Caco-2 (cell line): ENCODE measurements at regions not wholly inside any gene's neighbourhood (a gene's known extent, or its start where the extent isn't known, plus 50 kb on each side); places are given as distances from the start of the nearest gene placed in this dataset.

ENCODE experiments used
- BruUV-seq: library from RNA; stranded (reverse); fragments of 400-500 nt; replicated peaks from 2 replicates; lab custom pipeline; 2021; lab: Mats Ljungman, UMichigan
- CTCF ChIA-PET: fragments of 300-600 bp; sonication (Branson Sonifier 250); formaldehyde crosslinking; loops from one replicate; lab custom pipeline; 2022; ENCODE audit warnings: antibody characterized with exemption; lab: Charles Lee
- POLR2A ChIA-PET: fragments of 300-600 bp; sonication (Branson Sonifier 250); formaldehyde crosslinking; loops from one replicate; lab custom pipeline; 2022; ENCODE audit warnings: antibody characterized with exemption; lab: Charles Lee
- DNase-seq, 2 experiments: peaks; one replicate each; pipeline versions ENCODE4 v3.0.0 to v3.0.0-alpha.2; 2020 to 2022
- H3K27me3 ChIP-seq: replicated peaks from 2 replicates; pipeline ENCODE4 v1.6.0; 2011; ENCODE audit warnings: low read length; ENCODE audit not compliant: control insufficient read depth, insufficient read depth
- H3K36me3 ChIP-seq: 2 replicates; pipeline ENCODE4 v1.5.1; 2011; ENCODE audit warnings: low read length; ENCODE audit not compliant: control insufficient read depth, insufficient read depth
- H3K4me1 ChIP-seq: fragments of 250-450 bp; sonication (Bioruptor Pico); 2 replicates; pipeline ENCODE4 v1.5.1; 2020; ENCODE audit warnings: mild to moderate bottlenecking
- H3K4me3 ChIP-seq: 2 replicates; pipeline ENCODE4 v1.5.1; 2011; ENCODE audit warnings: low read depth, mild to moderate bottlenecking, control low read depth, low read length
- H3K9me3 ChIP-seq: fragments of 250-450 bp; sonication (Bioruptor Pico); 2 replicates; pipeline ENCODE4 v1.5.1; 2020; ENCODE audit warnings: mild to moderate bottlenecking, moderate library complexity
- H3K27ac Mint-ChIP-seq: one replicate; pipeline ENCODE4 v1.8.0; 2022; ENCODE audit warnings: mixed read lengths; ENCODE audit not compliant: unreplicated experiment
- H3K27me3 Mint-ChIP-seq: one replicate; pipeline ENCODE4 v1.8.0; 2022; ENCODE audit warnings: mixed read lengths; ENCODE audit not compliant: insufficient read depth, unreplicated experiment
- H3K36me3 Mint-ChIP-seq: one replicate; pipeline ENCODE4 v1.8.0; 2022; ENCODE audit warnings: mild to moderate bottlenecking, mixed read lengths; ENCODE audit not compliant: insufficient read depth, unreplicated experiment
- H3K4me1 Mint-ChIP-seq: one replicate; pipeline ENCODE4 v1.8.0; 2022; ENCODE audit warnings: low read depth, mixed read lengths; ENCODE audit not compliant: unreplicated experiment
- H3K4me3 Mint-ChIP-seq: one replicate; pipeline ENCODE4 v1.8.0; 2022; ENCODE audit warnings: mild to moderate bottlenecking, moderate library complexity, mixed read lengths; ENCODE audit not compliant: unreplicated experiment
- H3K9me3 Mint-ChIP-seq: one replicate; pipeline ENCODE4 v1.8.0; 2022; ENCODE audit warnings: mixed read lengths; ENCODE audit not compliant: unreplicated experiment
- intact Hi-C: fragments of 100-400 bp; cut with micrococcal nuclease; formaldehyde crosslinking; loops from one replicate; pipeline ENCODE4 v1.10.0; 2022; ENCODE audit not compliant: unreplicated experiment
- TF ChIP-seq, protein P1 (sequence below), 2 experiments: fragments of 200-600 bp in 1 of 2; IDR thresholded peaks; 1 replicate in 1 of 2; 2 replicates in 1 of 2; pipeline versions ENCODE4 v1.5.1 to v1.8.0; 2011 to 2022; ENCODE audit warnings: antibody characterized with exemption in 1 of 2, control low read depth in 1 of 2, inconsistent platforms in 1 of 2, low read depth in 1 of 2, low read length in 1 of 2, mild to moderate bottlenecking in 1 of 2, moderate library complexity in 1 of 2; ENCODE audit not compliant: insufficient read depth in 1 of 2, severe bottlenecking in 1 of 2, unreplicated experiment in 1 of 2

DNA sequence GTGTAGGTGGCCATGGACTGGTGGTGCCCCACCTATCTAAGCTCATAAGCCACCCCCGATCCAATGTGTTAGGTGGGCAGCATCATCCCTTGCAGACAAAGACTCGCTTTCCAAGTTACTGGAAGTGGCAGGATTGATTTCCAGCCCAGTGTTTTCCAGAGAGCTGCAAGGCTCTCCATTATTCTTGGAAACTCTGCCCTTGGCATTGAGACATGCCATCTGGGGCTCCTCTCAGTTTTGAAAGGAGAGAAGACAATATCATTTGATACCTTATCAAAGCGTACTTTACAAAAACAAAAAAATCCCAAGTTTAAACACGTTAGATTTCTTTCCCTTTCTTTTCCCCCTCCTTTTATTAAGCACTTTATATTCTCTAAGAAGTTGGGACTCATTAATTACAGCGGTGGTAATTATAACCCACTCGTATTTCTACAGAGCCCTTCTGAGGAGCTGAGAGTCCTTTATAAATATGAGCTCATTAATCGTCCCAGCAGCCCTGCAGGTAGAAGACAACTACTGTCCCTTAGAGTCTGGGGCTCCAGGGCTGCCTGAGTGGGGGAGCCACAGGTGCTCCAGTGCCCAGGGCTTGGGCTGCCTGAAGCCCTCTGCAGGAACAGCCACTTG lies 226.1 kb downstream of the TLE3 start:
- H3K4me1 ChIP-seq = peaks cover 6% of the 10 kb centered on the region
- peaks cover 10% of the 10 kb centered on the region; the same call in 1 of the 2 replicates for H3K9me3 ChIP-seq
- Mint-ChIP-seq H3K27ac (no peak overlapping the region), H3K36me3 (no peaks in the 10 kb centered on the region), H3K4me3 (no peak overlapping the region), H3K4me1 (peaks cover 19% of the 10 kb centered on the region), H3K9me3 (peaks cover 19% of the 10 kb centered on the region), H3K27me3 (no peaks in the 10 kb centered on the region)
- H3K27me3 ChIP-seq = no peaks in the 10 kb centered on the region
- CTCF ChIA-PET = interaction anchor here (0.6 kb wide), 1 partner anchor 197 kb away, joined by 3 read pairs; no protein-coding TSS in a partner anchor
- BruUV-seq = no TSS peak
- no peaks in the 10 kb centered on the region for H3K36me3 ChIP-seq
- intact Hi-C loops = no loop called here
- no peak for DNase-seq
- TF ChIP-seq, protein P1, sequence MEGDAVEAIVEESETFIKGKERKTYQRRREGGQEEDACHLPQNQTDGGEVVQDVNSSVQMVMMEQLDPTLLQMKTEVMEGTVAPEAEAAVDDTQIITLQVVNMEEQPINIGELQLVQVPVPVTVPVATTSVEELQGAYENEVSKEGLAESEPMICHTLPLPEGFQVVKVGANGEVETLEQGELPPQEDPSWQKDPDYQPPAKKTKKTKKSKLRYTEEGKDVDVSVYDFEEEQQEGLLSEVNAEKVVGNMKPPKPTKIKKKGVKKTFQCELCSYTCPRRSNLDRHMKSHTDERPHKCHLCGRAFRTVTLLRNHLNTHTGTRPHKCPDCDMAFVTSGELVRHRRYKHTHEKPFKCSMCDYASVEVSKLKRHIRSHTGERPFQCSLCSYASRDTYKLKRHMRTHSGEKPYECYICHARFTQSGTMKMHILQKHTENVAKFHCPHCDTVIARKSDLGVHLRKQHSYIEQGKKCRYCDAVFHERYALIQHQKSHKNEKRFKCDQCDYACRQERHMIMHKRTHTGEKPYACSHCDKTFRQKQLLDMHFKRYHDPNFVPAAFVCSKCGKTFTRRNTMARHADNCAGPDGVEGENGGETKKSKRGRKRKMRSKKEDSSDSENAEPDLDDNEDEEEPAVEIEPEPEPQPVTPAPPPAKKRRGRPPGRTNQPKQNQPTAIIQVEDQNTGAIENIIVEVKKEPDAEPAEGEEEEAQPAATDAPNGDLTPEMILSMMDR (IDR thresholded peaks at IDR 0.05; ENCODE audit: insufficient read depth in 1 of 2, low read depth in 1 of 2, low read length in 1 of 2, severe bottlenecking in 1 of 2, unreplicated experiment in 1 of 2) = no peak
- no peak overlapping the region for H3K4me3 ChIP-seq
- POLR2A ChIA-PET = no interaction called here

DNA sequence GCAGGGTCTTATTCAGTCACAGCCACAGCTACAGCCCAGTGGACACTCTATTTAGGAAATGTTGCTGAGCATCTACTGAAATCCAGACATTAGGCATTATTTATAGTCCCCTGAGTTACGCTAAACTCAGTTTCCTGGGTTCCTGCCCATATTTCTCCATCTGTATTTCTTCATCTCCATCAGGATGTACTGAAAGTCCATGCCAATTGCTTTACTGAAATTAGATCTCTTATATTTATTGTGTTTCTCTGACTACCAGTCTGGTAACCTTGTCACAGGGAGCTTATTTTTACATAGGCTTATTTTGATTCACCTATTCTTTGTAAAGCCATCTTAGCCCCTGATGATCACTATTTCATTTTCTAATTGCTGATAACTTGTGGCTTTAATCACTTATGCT lies 223.9 kb downstream of the TLE3 start:
- intact Hi-C loops = no loop called here
- no peaks in the 10 kb centered on the region for H3K27me3 Mint-ChIP-seq
- CTCF ChIA-PET = no interaction called here
- no peak overlapping the region for H3K4me3 Mint-ChIP-seq
- peaks cover 19% of the 10 kb centered on the region for H3K4me1 Mint-ChIP-seq
- Histone ChIP-seq H3K36me3 (no peaks in the 10 kb centered on the region), H3K4me1 (peaks cover 6% of the 10 kb centered on the region), H3K27me3 (no peaks in the 10 kb centered on the region), H3K4me3 (no peak overlapping the region), H3K9me3 (peaks cover 10% of the 10 kb centered on the region; the same call in 1 of the 2 replicates)
- H3K27ac Mint-ChIP-seq = no peak overlapping the region
- DNase-seq = no peak
- H3K9me3 Mint-ChIP-seq = peaks cover 10% of the 10 kb centered on the region
- no TSS peak for BruUV-seq
- H3K36me3 Mint-ChIP-seq = no peaks in the 10 kb centered on the region
- TF ChIP-seq, protein P1 (IDR thresholded peaks at IDR 0.05; ENCODE audit: insufficient read depth in 1 of 2, low read depth in 1 of 2, low read length in 1 of 2, severe bottlenecking in 1 of 2, unreplicated experiment in 1 of 2) = no peak
- POLR2A ChIA-PET = no interaction called here

DNA sequence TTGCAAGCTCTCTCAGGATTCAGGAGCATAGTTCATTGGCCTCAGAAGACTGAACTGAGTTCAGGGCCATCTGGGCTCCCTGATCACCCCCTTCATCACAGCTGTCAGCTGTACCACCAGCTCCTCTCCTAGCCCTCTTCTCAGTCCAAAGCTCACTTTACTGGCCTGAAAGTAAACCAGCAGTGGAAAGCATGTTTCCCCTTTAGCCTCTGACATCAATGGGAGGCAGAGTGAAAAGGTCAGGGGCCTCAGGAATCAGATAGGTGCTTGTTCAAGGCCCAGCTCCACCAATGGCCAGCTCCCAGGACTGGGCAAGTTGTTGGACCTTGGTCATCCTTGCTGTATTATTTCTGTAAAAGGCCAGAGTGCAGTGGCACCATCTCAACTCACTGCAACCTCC lies 223.4 kb downstream of the TLE3 start:
- no peak for DNase-seq
- ChIA-PET POLR2A (no interaction called here), CTCF (no interaction called here)
- Histone ChIP-seq H3K4me1 (peaks cover 2% of the 10 kb centered on the region; the same call in 1 of the 2 replicates), H3K36me3 (no peaks in the 10 kb centered on the region), H3K4me3 (no peak overlapping the region), H3K9me3 (peaks cover 10% of the 10 kb centered on the region; the same call in 1 of the 2 replicates), H3K27me3 (no peaks in the 10 kb centered on the region)
- intact Hi-C loops = no loop called here
- Mint-ChIP-seq H3K27me3 (no peaks in the 10 kb centered on the region), H3K9me3 (peaks cover 10% of the 10 kb centered on the region), H3K36me3 (no peaks in the 10 kb centered on the region), H3K4me1 (peaks cover 14% of the 10 kb centered on the region), H3K27ac (no peak overlapping the region), H3K4me3 (no peak overlapping the region)
- TF ChIP-seq, protein P1 (IDR thresholded peaks at IDR 0.05; ENCODE audit: insufficient read depth in 1 of 2, low read depth in 1 of 2, low read length in 1 of 2, severe bottlenecking in 1 of 2, unreplicated experiment in 1 of 2) = no peak
- BruUV-seq = no TSS peak
